Neutrophil (primary cell): ENCODE measurements at regions not wholly inside any gene's neighbourhood (a gene's known extent, or its start where the extent isn't known, plus 50 kb on each side); places are given as distances from the start of the nearest gene placed in this dataset.

Source experiments
- H3K27ac ChIP-seq: fragments of 200-600 bp; sonication (generic); 2 replicates; pipeline ENCODE4 v1.5.1; 2016; ENCODE audit warnings: mild to moderate bottlenecking, moderate library complexity
- H3K27me3 ChIP-seq: fragments of 200-600 bp; sonication (generic); 2 replicates; pipeline ENCODE4 v1.6.0; 2016; ENCODE audit warnings: mild to moderate bottlenecking
- H3K36me3 ChIP-seq: fragments of 200-600 bp; sonication (generic); 2 replicates; pipeline ENCODE4 v1.5.1; 2017
- H3K4me1 ChIP-seq, 2 experiments: fragments of 200-600 bp in 1 of 2; sonication (generic) in 1 of 2; 1 replicate in 1 of 2; 2 replicates in 1 of 2; pipeline versions ENCODE4 v1.5.1 to v1.6.1; 2013 to 2016; ENCODE audit warnings: low read depth in 1 of 2, low read length in 1 of 2, mild to moderate bottlenecking in 1 of 2, moderate library complexity in 1 of 2; ENCODE audit not compliant: control insufficient read depth in 1 of 2, insufficient read depth in 1 of 2
- H3K4me3 ChIP-seq, 2 experiments: fragments of 200-600 bp in 1 of 2; sonication (generic) in 1 of 2; 1 replicate in 1 of 2; 2 replicates in 1 of 2; pipeline ENCODE4 v1.5.1; 2013 to 2016; ENCODE audit warnings: low read depth in 1 of 2, low read length in 1 of 2, mild to moderate bottlenecking in 1 of 2, moderate library complexity in 1 of 2
- H3K9me3 ChIP-seq: fragments of 200-600 bp; sonication (generic); 2 replicates; pipeline ENCODE4 v1.5.1; 2016
- CTCF ChIP-seq: fragments of 200-600 bp; sonication (generic); IDR thresholded peaks from 2 replicates; pipeline ENCODE4 v1.5.1; 2016; ENCODE audit warnings: antibody characterized with exemption

- Histone ChIP-seq H3K4me1 (no peaks in the 10 kb centered on the region), H3K36me3 (no peaks in the 10 kb centered on the region), H3K27ac (no peak overlapping the region), H3K9me3 (no peaks in the 10 kb centered on the region), H3K27me3 (no peaks in the 10 kb centered on the region), H3K4me3 (no peak overlapping the region)
- TF ChIP-seq CTCF, result no peak
These were observed 252.3 kb downstream of the MYCN start for GRCh38 chr2:16192416-16193216.

GRCh38 chr2:16191431-16192200 is 251.3 kb downstream of the MYCN start:
- Histone ChIP-seq H3K4me1 (no peaks in the 10 kb centered on the region), H3K9me3 (no peaks in the 10 kb centered on the region)

GRCh38 chr2:16190446-16191270 is 250.3 kb downstream of the MYCN start:
- TF ChIP-seq CTCF, result no peak
- no peaks in the 10 kb centered on the region for H3K36me3 ChIP-seq
- H3K27me3 ChIP-seq, result no peaks in the 10 kb centered on the region
- no peak overlapping the region for H3K4me3 ChIP-seq
- H3K9me3 ChIP-seq, result no peaks in the 10 kb centered on the region
- no peaks in the 10 kb centered on the region for H3K4me1 ChIP-seq
- H3K27ac ChIP-seq, result no peak overlapping the region

More at GRCh38 chr2:16191431-16192200, 251.3 kb downstream of the MYCN start:
- Histone ChIP-seq H3K27me3 (no peaks in the 10 kb centered on the region), H3K36me3 (no peaks in the 10 kb centered on the region), H3K4me3 (no peak overlapping the region), H3K27ac (no peak overlapping the region)
- no peak for TF ChIP-seq CTCF

- no peak for TF ChIP-seq CTCF
- no peaks in the 10 kb centered on the region for H3K27me3 ChIP-seq
- no peak overlapping the region for H3K27ac ChIP-seq
- H3K9me3 ChIP-seq, result no peaks in the 10 kb centered on the region
- no peaks in the 10 kb centered on the region for H3K4me1 ChIP-seq
- no peaks in the 10 kb centered on the region for H3K36me3 ChIP-seq
- H3K4me3 ChIP-seq, result no peak overlapping the region
These were observed 249.4 kb downstream of the MYCN start for GRCh38 chr2:16189836-16190160.

GRCh38 chr2:16189029-16189835 is 248.9 kb downstream of the MYCN start:
- H3K4me1 ChIP-seq, result no peaks in the 10 kb centered on the region
- H3K36me3 ChIP-seq, result no peaks in the 10 kb centered on the region
- no peak for TF ChIP-seq CTCF
- H3K27me3 ChIP-seq, result no peaks in the 10 kb centered on the region
- no peak overlapping the region for H3K27ac ChIP-seq
- no peaks in the 10 kb centered on the region for H3K9me3 ChIP-seq
- H3K4me3 ChIP-seq, result no peak overlapping the region
